ENCODE measurements at regions not wholly inside any gene's neighbourhood (a gene's known extent, or its start where the extent isn't known, plus 50 kb on each side); places are given as distances from the start of the nearest gene placed in this dataset.
"Not testable (repeated sequence)": the region's sequence is repeated elsewhere in the genome, so short reads cannot be mapped to it uniquely, and the experiment has no call there.

DNA sequence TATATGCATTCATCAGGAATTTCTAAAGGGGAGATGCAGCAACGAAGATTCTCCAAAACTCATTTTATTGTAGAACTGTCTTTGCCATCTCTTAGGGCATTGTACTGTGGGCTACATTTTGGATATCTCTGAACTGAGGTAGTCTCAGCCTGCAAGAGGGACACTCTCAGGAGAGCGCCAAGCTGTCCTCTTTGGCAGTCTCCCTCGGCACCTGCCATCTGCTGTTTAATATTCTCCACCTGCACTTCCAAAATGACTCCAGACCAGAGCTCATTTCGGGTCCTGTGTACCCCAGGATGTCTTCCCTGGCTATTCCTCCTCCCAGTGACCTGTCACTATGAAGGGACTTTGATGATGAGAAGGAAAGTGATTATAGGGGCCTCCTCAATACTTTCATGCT lies 356.3 kb upstream of the C1orf174 start:
- no peak for DNase-seq

- not testable (repeated sequence) for DNase-seq
Measured at GRCh38 chr1:4258146-4258777, 358.2 kb upstream of the C1orf174 start.

- no peak for DNase-seq
Measured at GRCh38 chr1:4261327-4261726, 361.3 kb upstream of the C1orf174 start.

- DNase-seq, result no peak
Measured at GRCh38 chr1:4262665-4263064, 362.6 kb upstream of the C1orf174 start.

- no peak for DNase-seq
Measured at GRCh38 chr1:4263699-4264098, 363.6 kb upstream of the C1orf174 start.

DNA sequence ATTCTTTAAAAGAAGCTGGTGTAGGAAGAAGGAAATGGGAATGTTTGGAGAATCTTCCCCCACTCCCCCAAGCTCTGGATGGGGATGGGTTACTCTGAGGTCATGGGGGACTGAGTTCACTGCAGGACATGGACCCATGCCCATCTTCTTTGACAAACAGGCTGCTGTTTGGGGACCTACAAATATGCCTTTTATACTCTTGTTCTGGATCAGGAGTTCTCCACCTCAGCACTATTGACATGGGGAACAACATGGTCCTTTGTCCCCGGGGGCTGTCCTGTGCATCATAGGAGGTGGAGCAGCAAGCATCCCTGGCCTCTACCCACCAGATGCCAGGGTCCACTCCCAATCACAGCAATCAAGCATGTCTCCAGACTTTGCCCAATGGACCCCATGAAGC lies 365.8 kb upstream of the C1orf174 start:
- DNase-seq, result no peak

GRCh38 chr1:4267381-4268261 lies 367.5 kb upstream of the C1orf174 start:
- no peak for DNase-seq

DNA sequence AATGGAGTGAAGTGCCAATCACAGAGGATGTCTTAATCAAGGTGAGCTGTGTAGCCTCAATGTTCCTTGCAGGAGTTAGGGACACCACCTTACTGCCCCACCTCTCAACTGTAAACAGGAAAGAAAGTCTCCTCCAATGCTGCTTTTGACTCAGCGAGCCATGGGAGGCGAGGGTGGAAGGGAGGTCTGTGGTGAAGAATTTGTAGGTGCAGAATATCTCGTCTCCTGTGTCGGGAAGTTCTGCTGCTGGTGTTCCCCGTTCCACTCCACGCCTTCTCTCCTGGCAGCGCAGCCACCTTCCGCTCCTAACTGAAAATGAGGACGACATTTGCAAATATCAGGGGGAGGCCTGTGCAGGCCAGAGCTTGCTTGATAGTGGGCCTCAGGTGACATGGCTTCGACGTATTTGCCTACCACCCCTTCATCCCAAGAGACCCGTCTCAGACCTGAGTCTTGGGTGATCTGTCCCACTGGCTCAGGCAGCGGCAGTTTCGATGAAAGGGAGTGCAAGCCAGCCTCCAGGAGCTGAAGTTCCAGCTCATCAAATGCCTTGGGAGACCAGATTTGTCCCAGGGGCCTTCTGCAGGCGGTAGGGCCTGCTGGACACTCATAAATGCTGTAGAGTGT lies 368.3 kb upstream of the C1orf174 start:
- DNase-seq, result no peak

DNA sequence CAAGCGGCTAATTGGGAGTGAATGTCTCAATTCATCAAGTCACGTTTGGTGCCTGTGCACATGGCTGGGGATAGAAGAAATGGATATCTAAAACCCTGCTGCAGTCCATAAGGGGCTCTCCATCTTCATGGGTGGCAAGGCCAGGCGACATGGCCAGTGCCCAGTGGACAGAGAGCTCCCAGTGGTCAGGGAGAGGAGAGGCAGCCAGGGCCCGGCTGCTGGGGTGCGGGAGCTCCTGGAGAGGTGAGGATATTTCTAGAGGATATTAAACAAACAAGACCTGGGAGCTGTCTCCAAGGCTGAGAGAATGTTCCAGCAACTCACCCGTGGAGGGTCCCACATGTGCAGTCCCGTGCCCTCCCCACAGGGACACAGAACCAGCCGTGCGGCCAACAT lies 368.8 kb upstream of the C1orf174 start:
- DNase-seq, result no peak

DNA sequence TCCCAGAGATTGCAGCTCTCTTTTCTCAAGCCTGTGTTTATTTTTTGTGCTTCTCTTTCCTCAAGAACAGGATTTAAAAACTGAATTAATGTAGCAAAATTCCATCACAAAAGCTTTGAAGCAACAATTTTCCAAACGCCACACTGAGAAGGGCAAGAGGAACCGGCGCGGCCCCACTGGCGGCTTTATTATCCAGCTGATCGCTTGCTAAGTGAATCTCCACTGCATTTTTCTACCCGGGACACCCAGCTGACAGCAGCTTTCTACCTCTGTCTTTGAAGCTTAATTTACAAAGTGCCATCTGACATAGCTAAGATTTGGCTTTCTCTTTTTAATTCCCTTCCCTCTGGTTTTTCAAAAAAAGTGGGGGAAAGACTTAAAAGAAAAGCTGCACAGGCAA lies 369.3 kb upstream of the C1orf174 start:
- no peak for DNase-seq

- no peak for DNase-seq
Measured at GRCh38 chr1:4269952-4270570, 370.0 kb upstream of the C1orf174 start.

GRCh38 chr1:4270651-4271337 lies 370.7 kb upstream of the C1orf174 start:
- DNase-seq, result no peak

DNA sequence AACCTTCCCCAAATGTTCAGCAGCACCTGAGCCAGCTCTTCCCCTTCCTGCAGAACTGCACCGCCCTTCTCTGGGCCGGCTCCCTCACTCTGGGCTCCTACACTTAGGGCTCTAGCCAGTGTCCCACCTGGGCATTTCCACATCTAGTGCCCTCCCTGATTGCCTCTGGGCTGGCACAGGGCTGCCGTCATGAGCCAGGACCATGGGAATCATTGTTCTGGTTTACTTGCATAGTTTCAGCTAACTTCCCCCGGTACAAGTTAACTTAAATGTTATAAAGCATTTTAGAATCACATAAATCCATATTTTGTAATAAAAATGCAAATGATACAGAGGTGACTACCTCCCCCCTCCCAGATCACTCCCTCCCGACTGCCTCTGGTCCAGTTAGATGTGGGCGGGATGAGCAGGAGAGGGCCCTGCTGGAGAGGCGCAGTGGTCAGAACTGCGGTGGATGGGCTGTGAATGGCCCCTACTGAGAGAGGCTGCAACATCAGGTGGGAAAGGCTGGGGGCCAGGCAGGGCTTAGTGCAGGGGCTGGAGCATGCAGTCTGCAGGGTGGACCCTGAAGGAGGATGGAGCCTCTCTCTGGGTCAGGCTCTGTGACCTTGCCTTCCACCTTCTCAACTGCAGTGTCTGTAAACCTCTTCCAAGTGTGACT lies 371.4 kb upstream of the C1orf174 start:
- DNase-seq, result no peak

DNA sequence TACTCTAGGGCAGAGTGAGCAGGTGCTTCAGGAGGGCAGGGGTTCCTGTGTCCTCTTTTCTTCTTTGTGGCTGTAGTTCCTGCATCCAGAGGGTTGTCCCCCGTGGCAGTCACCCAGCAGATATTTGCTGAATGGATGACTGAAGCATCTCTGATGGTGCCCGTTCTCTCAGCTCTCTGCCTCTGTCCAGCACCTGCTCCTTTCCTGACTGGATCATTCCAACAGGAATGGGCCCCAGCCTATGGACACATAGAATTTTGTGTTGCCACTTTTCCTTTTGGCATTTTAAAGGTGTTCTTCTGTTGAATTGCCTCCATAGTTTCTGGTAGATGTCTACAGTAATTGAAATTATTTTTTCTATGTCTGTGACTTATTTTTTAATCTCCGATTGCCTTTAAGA lies 372.5 kb upstream of the C1orf174 start:
- no peak for DNase-seq

DNA sequence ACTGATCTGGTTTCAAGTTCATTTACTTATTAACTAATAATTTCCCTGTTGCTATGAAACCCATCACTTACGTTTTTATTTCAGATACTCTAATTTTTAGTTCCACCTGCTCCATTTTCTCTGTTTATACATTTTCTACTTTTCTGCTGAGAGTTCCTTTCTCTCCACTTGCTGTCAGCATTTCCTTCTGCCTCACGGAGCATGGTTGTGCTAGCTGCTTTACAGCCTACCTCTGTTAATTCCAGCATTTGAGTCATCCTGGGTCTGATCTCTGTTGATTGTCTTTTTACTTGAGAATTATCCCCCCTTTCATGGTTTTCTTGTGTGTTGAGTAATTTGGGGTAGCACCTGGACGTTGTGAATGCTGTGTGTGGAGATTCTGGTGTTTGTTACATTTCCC lies 373.2 kb upstream of the C1orf174 start:
- no peak for DNase-seq

GRCh38 chr1:4273747-4274146 lies 373.7 kb upstream of the C1orf174 start:
- no peak for DNase-seq

GRCh38 chr1:4275083-4275482 lies 375.0 kb upstream of the C1orf174 start:
- no peak for DNase-seq

GRCh38 chr1:4276238-4276637 lies 376.2 kb upstream of the C1orf174 start:
- no peak for DNase-seq

DNA sequence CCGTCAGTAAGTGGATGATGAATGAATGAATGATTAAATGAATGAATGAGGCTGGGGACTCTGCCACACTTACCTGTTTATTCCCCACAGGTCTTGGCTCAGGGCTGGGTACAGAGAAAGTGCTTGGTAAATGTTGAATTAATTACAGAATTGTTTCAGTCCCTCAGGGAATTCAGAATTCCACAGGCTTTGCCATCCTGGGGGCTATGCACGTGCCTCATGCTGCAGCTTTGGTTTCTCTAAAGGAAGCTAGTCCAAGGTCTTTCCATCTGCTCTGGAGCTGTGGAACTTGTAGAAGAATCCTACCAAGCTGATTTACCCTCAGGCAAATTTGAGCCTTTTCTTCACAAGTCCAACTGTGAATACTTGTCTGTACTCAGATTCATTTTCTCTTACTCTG lies 376.8 kb upstream of the AJAP1 start:
- no peak for DNase-seq

DNA sequence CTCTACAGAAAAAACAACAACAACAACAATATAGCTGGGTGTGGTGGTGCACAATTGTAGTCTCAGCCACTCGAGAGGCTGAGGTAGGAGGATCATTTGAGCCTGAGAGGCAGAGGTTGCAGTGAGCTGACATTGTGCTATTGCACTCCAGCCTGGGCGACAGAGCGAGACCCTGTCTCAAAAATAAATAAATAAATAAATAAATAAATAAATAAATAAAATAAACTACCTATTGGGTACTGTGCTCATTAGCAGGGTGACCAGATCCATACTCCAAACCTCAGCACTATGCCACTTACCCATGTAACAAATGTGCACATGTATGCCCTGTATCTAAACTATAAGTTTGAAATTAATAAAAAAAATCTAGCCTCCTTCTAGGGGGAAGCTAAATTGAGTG lies 369.4 kb upstream of the AJAP1 start:
- no peak for DNase-seq

- DNase-seq, result no peak
Measured at GRCh38 chr1:4292861-4293260, 361.5 kb upstream of the AJAP1 start.

- DNase-seq, result no peak
Measured at GRCh38 chr1:4298361-4299083, 355.9 kb upstream of the AJAP1 start.

Measured in stimulated activated CD4-positive, alpha-beta T cell treated with anti-CD3 and anti-CD28 coated beads, Interleukin-12 subunit alpha, Interleukin-12 subunit beta, amount 100 ng/mL, for 4 hours (primary cell).